Hepatocyte (in vitro differentiated cells): ENCODE measurements at regions not wholly inside any gene's neighbourhood (a gene's known extent, or its start where the extent isn't known, plus 50 kb on each side); places are given as distances from the start of the nearest gene placed in this dataset.

Experiments used
- DNase-seq: peaks from one replicate; pipeline ENCODE4 v3.0.0-alpha.2; 2016; ENCODE audit warnings: low spot score
- H2AFZ ChIP-seq: fragments of 200-600 bp; sonication (generic); 2 replicates; pipeline ENCODE4 v1.6.0; 2016; ENCODE audit warnings: antibody characterized with exemption, mild to moderate bottlenecking
- H3K27ac ChIP-seq: fragments of 200-600 bp; sonication (generic); 2 replicates; pipeline ENCODE4 v1.5.1; 2016; ENCODE audit warnings: mild to moderate bottlenecking
- H3K27me3 ChIP-seq: fragments of 200-600 bp; sonication (generic); 2 replicates; pipeline ENCODE4 v1.6.1; 2016
- H3K36me3 ChIP-seq: fragments of 200-600 bp; sonication (generic); replicated peaks from 2 replicates; pipeline ENCODE4 v1.5.1; 2016; ENCODE audit warnings: low read depth; ENCODE audit not compliant: insufficient read depth
- H3K4me1 ChIP-seq: fragments of 200-600 bp; sonication (generic); 2 replicates; pipeline ENCODE4 v1.5.1; 2016; ENCODE audit warnings: mild to moderate bottlenecking, moderate library complexity; ENCODE audit not compliant: insufficient read depth
- H3K4me2 ChIP-seq: fragments of 200-600 bp; sonication (generic); 2 replicates; pipeline ENCODE4 v1.6.0; 2016
- H3K4me3 ChIP-seq: fragments of 200-600 bp; sonication (generic); 2 replicates; pipeline ENCODE4 v1.5.1; 2016; ENCODE audit warnings: mild to moderate bottlenecking
- H3K79me2 ChIP-seq: fragments of 200-600 bp; sonication (generic); 2 replicates; pipeline ENCODE4 v1.6.0; 2017; ENCODE audit warnings: mild to moderate bottlenecking
- H3K9me2 ChIP-seq: fragments of 200-600 bp; sonication (generic); replicated peaks from 2 replicates; pipeline ENCODE4 v1.6.0; 2017; ENCODE audit warnings: mild to moderate bottlenecking; ENCODE audit not compliant: insufficient read depth
- H3K9me3 ChIP-seq: fragments of 200-600 bp; sonication (generic); 2 replicates; pipeline ENCODE4 v1.5.1; 2016; ENCODE audit warnings: low read depth, mild to moderate bottlenecking
- H4K20me1 ChIP-seq: fragments of 200-600 bp; sonication (generic); 2 replicates; pipeline ENCODE4 v1.6.0; 2016; ENCODE audit warnings: mild to moderate bottlenecking; ENCODE audit not compliant: insufficient read depth, poor library complexity, severe bottlenecking
- EZH2 ChIP-seq: fragments of 200-600 bp; sonication (generic); IDR thresholded peaks from 2 replicates; pipeline ENCODE4 v1.6.1; 2016; ENCODE audit warnings: antibody characterized with exemption, mild to moderate bottlenecking, borderline replicate concordance
- EZH2phosphoT487 ChIP-seq: fragments of 200-600 bp; sonication (generic); IDR thresholded peaks from one replicate; pipeline ENCODE4 v1.6.1; 2018; ENCODE audit warnings: antibody characterized with exemption, mild to moderate bottlenecking, low read depth, moderate library complexity; ENCODE audit not compliant: unreplicated experiment, severe bottlenecking
- WGBS: methylation state at CpG from one replicate; pipeline ENCODE4 v1.1.6; 2016; ENCODE audit warnings: low lambda C conversion rate; ENCODE audit errors: missing lambda C conversion rate; 5-methylcytosine and 5-hydroxymethylcytosine counted together
- TF ChIP-seq, protein P1 (sequence below): fragments of 200-600 bp; sonication (generic); IDR thresholded peaks from 2 replicates; pipeline ENCODE4 v1.5.1; 2016; ENCODE audit warnings: antibody characterized with exemption, mild to moderate bottlenecking; ENCODE audit not compliant: poor library complexity

DNA sequence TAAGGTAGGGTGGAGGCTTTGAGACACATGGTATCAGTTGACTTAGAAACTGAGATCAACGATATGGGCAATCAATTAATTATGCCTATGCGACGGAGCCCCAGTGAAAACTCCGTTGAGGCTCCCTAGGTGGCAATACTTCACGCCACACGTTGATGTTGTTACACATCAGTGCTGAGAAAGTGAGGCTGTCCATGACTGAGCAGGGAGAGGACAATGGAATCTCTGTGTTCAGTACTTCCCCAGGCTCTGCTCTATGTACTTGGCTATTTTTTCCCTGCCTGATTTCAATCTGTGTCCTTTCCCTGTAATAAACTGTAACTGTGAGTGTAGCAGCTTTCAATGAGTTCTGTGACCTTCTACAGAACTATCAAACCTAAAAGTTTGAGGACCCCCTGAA is 211.7 kb downstream of the SNCAIP start:
- H4K20me1 ChIP-seq = no peaks in the 10 kb centered on the region
- H3K27ac ChIP-seq = no peak overlapping the region
- TF ChIP-seq EZH2 (no peak), EZH2phosphoT487 (no peak)
- H3K4me3 ChIP-seq = no peak overlapping the region
- WGBS = 81% methylated on average over 6 of the region's 6 CpGs
- no peaks in the 10 kb centered on the region for H3K79me2 ChIP-seq
- H3K4me1 ChIP-seq = no peaks in the 10 kb centered on the region
- H3K27me3 ChIP-seq = no peaks in the 10 kb centered on the region
- H2AFZ ChIP-seq = no peak overlapping the region
- H3K4me2 ChIP-seq = no peak overlapping the region
- H3K9me2 ChIP-seq = no peaks in the 10 kb centered on the region
- peaks cover 6% of the 10 kb centered on the region for H3K9me3 ChIP-seq
- no peak for DNase-seq
- H3K36me3 ChIP-seq = no peaks in the 10 kb centered on the region

DNA sequence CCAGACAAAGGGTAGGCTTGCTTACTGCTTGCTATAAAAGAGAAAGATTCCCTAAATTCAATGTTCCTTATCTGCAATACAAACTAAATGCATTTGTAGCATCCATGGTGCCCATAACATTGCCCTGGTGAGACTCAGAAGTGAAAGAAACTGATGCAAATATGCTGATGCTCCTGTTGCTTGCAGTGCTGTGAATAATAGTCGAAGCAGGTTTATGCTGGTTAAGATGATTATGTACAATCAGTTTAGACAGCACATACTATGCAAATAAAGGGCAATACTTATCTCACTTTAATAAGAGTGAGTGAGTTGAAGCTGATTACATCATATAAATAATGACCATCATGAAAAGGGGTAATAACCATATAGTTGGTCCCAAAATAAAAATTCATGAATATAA is 215.5 kb downstream of the SNCAIP start:
- no peaks in the 10 kb centered on the region for H3K27me3 ChIP-seq
- peaks cover 6% of the 10 kb centered on the region for H3K9me3 ChIP-seq
- no peak overlapping the region for H3K4me2 ChIP-seq
- DNase-seq = no peak
- H4K20me1 ChIP-seq = no peaks in the 10 kb centered on the region
- H3K27ac ChIP-seq = no peak overlapping the region
- H3K4me1 ChIP-seq = no peaks in the 10 kb centered on the region
- no peaks in the 10 kb centered on the region for H3K79me2 ChIP-seq
- H3K4me3 ChIP-seq = no peak overlapping the region
- no peaks in the 10 kb centered on the region for H3K36me3 ChIP-seq
- WGBS = 96% methylated on average over 1 of the region's 1 CpG
- TF ChIP-seq EZH2phosphoT487 (no peak), EZH2 (no peak)
- TF ChIP-seq, protein P1, sequence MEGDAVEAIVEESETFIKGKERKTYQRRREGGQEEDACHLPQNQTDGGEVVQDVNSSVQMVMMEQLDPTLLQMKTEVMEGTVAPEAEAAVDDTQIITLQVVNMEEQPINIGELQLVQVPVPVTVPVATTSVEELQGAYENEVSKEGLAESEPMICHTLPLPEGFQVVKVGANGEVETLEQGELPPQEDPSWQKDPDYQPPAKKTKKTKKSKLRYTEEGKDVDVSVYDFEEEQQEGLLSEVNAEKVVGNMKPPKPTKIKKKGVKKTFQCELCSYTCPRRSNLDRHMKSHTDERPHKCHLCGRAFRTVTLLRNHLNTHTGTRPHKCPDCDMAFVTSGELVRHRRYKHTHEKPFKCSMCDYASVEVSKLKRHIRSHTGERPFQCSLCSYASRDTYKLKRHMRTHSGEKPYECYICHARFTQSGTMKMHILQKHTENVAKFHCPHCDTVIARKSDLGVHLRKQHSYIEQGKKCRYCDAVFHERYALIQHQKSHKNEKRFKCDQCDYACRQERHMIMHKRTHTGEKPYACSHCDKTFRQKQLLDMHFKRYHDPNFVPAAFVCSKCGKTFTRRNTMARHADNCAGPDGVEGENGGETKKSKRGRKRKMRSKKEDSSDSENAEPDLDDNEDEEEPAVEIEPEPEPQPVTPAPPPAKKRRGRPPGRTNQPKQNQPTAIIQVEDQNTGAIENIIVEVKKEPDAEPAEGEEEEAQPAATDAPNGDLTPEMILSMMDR = no peak
- H3K9me2 ChIP-seq = no peaks in the 10 kb centered on the region
- H2AFZ ChIP-seq = no peak overlapping the region

DNA sequence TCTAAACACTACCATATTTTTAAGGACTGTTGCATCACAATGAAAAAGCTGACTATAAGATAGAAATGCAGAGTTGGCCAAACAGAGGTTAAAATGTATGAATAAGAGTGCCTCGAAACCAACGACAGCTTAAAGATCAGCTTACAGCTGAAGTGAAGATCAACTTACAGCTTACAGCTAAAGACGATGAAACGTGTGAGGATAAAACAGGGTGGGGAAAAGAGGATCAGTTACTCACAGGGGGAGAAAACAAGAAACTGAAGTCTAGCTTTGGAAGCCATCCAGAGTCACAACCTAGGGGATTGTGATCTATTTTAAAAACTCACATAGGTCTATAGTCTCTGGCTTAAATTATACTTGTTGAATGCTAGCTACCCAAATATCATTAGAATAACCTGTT is 220.0 kb downstream of the SNCAIP start:
- WGBS = 20% methylated on average over 4 of the region's 4 CpGs
- H3K4me2 ChIP-seq = no peak overlapping the region

DNA sequence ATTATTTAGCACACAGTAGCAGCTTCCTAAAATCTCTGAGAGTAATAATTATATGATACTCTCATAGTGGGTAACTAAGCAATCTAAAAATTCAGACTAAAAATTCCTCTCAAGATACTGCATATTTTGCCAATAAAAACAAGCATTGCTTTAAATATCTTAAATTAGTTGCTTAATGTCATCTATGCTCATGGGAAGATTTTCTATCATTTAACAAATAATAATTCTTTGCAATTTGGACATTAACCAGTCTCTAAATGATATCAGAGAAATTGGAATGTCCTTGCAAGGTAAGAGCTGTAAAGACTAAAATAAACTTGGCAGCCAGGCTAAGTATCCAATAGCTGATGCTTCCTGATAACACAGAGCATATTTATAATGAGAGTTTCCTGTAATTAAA is 221.8 kb downstream of the SNCAIP start:
- Histone ChIP-seq H3K9me3 (no peaks in the 10 kb centered on the region), H3K27me3 (no peaks in the 10 kb centered on the region), H3K4me3 (no peak overlapping the region), H3K4me1 (no peaks in the 10 kb centered on the region), H2AFZ (no peak overlapping the region), H3K9me2 (no peaks in the 10 kb centered on the region), H3K27ac (no peak overlapping the region), H4K20me1 (no peaks in the 10 kb centered on the region), H3K79me2 (no peaks in the 10 kb centered on the region), H3K36me3 (no peaks in the 10 kb centered on the region), H3K4me2 (no peak overlapping the region)
- TF ChIP-seq, protein P1 = no peak
- TF ChIP-seq EZH2 (no peak), EZH2phosphoT487 (no peak)
- no peak for DNase-seq

More for the DNA sequence above, 220.0 kb downstream of the SNCAIP start:
- Histone ChIP-seq H3K4me1 (no peaks in the 10 kb centered on the region), H3K27me3 (no peaks in the 10 kb centered on the region), H4K20me1 (no peaks in the 10 kb centered on the region), H3K79me2 (no peaks in the 10 kb centered on the region), H2AFZ (no peak overlapping the region), H3K9me3 (peaks cover 6% of the 10 kb centered on the region), H3K9me2 (no peaks in the 10 kb centered on the region), H3K27ac (no peak overlapping the region), H3K36me3 (no peaks in the 10 kb centered on the region), H3K4me3 (no peak overlapping the region)
- no peak for DNase-seq
- TF ChIP-seq EZH2phosphoT487 (no peak), EZH2 (no peak)
- TF ChIP-seq, protein P1 = no peak
